Smooth muscle cell (in vitro differentiated cells): ENCODE measurements at regions not wholly inside any gene's neighbourhood (a gene's known extent, or its start where the extent isn't known, plus 50 kb on each side); places are given as distances from the start of the nearest gene placed in this dataset.

ENCODE experiments used
- DNase-seq: peaks from one replicate; lab custom pipeline; 2025; ENCODE audit not compliant: unreplicated experiment; lab: John Stamatoyannopoulos, UW
- H2AFZ ChIP-seq: fragments of 200-600 bp; sonication (generic); 2 replicates; pipeline ENCODE4 v1.6.0; 2016; ENCODE audit warnings: antibody characterized with exemption, low read depth, mild to moderate bottlenecking
- H3F3A ChIP-seq: fragments of 200-600 bp; sonication (generic); 2 replicates; pipeline ENCODE4 v1.6.0; 2017; ENCODE audit warnings: antibody characterized with exemption, low read depth
- H3K27ac ChIP-seq: fragments of 200-600 bp; sonication (generic); 2 replicates; pipeline ENCODE4 v1.5.1; 2016; ENCODE audit warnings: low read depth, mild to moderate bottlenecking
- H3K27me3 ChIP-seq: fragments of 200-600 bp; sonication (generic); 2 replicates; pipeline ENCODE4 v1.6.1; 2016; ENCODE audit warnings: low read depth, mild to moderate bottlenecking
- H3K36me3 ChIP-seq: fragments of 200-600 bp; sonication (generic); 2 replicates; pipeline ENCODE4 v1.5.1; 2016; ENCODE audit warnings: low read depth
- H3K4me1 ChIP-seq: fragments of 200-600 bp; sonication (generic); 2 replicates; pipeline ENCODE4 v1.5.1; 2016; ENCODE audit warnings: low read depth
- H3K4me2 ChIP-seq: fragments of 200-600 bp; sonication (generic); 2 replicates; pipeline ENCODE4 v1.6.0; 2016; ENCODE audit warnings: mild to moderate bottlenecking
- H3K4me3 ChIP-seq: fragments of 200-600 bp; sonication (generic); 2 replicates; pipeline ENCODE4 v1.5.1; 2016; ENCODE audit warnings: mild to moderate bottlenecking
- H3K79me2 ChIP-seq: fragments of 200-600 bp; sonication (generic); 2 replicates; pipeline ENCODE4 v1.6.0; 2016; ENCODE audit warnings: low read depth, mild to moderate bottlenecking
- H3K9ac ChIP-seq: fragments of 200-600 bp; sonication (generic); 2 replicates; pipeline ENCODE4 v1.6.0; 2016; ENCODE audit warnings: low read depth
- H3K9me3 ChIP-seq: fragments of 200-600 bp; sonication (generic); replicated peaks from 2 replicates; pipeline ENCODE4 v1.5.1; 2016; ENCODE audit warnings: low read depth
- H4K20me1 ChIP-seq: fragments of 200-600 bp; sonication (generic); 2 replicates; pipeline ENCODE4 v1.6.0; 2016; ENCODE audit warnings: low read depth
- CTCF ChIP-seq: fragments of 200-600 bp; sonication (generic); IDR thresholded peaks from 2 replicates; pipeline ENCODE4 v1.5.1; 2017; ENCODE audit warnings: borderline replicate concordance, mild to moderate bottlenecking, antibody characterized with exemption; ENCODE audit not compliant: insufficient read depth, poor library complexity, severe bottlenecking
- WGBS: methylation state at CpG from one replicate; pipeline ENCODE4 v1.1.7; 2016; ENCODE audit warnings: low lambda C conversion rate; 5-methylcytosine and 5-hydroxymethylcytosine counted together

- Histone ChIP-seq H4K20me1 (no peaks in the 10 kb centered on the region), H3K79me2 (no peaks in the 10 kb centered on the region), H3K27me3 (no peaks in the 10 kb centered on the region), H3K4me1 (no peaks in the 10 kb centered on the region), H3K4me2 (no peak overlapping the region), H3K36me3 (no peaks in the 10 kb centered on the region), H3K4me3 (no peak overlapping the region), H3F3A (no peaks in the 10 kb centered on the region), H2AFZ (peak overlapping the region; percentile 2), H3K9me3 (no peaks in the 10 kb centered on the region), H3K27ac (no peak overlapping the region), H3K9ac (no peak overlapping the region)
- 41% methylated on average over 5 of the region's 5 CpGs for WGBS
- peak; percentile 76 for TF ChIP-seq CTCF
- no peak for DNase-seq
Observed at GRCh38 chr3:99172736-99173657, 271.5 kb upstream of the DCBLD2 start.

- Histone ChIP-seq H3K4me1 (no peaks in the 10 kb centered on the region), H3K36me3 (no peaks in the 10 kb centered on the region), H3K9me3 (no peaks in the 10 kb centered on the region), H2AFZ (no peak overlapping the region), H4K20me1 (no peaks in the 10 kb centered on the region), H3K27ac (no peak overlapping the region), H3F3A (no peaks in the 10 kb centered on the region), H3K79me2 (no peaks in the 10 kb centered on the region), H3K4me2 (no peak overlapping the region), H3K9ac (no peak overlapping the region), H3K4me3 (no peak overlapping the region), H3K27me3 (no peaks in the 10 kb centered on the region)
- 88% methylated on average over 4 of the region's 4 CpGs for whole genome bisulfite sequencing
- no peak for TF ChIP-seq CTCF
- no peak for DNase-seq
Observed at GRCh38 chr3:99171800-99172199, 270.3 kb upstream of the DCBLD2 start.

- no peaks in the 10 kb centered on the region for H3K9me3 ChIP-seq
- no peaks in the 10 kb centered on the region for H3K79me2 ChIP-seq
- TF ChIP-seq CTCF = no peak
- H3K4me1 ChIP-seq = no peaks in the 10 kb centered on the region
- H3F3A ChIP-seq = no peaks in the 10 kb centered on the region
- no peak overlapping the region for H3K4me2 ChIP-seq
- no peaks in the 10 kb centered on the region for H4K20me1 ChIP-seq
- H2AFZ ChIP-seq = no peak overlapping the region
- H3K9ac ChIP-seq = no peak overlapping the region
- H3K36me3 ChIP-seq = no peaks in the 10 kb centered on the region
- no peak overlapping the region for H3K27ac ChIP-seq
- no peak overlapping the region for H3K4me3 ChIP-seq
- H3K27me3 ChIP-seq = no peaks in the 10 kb centered on the region
- DNase-seq = no peak
- WGBS = 89% methylated on average over 6 of the region's 6 CpGs
Observed at GRCh38 chr3:99170867-99171517, 269.5 kb upstream of the DCBLD2 start.
